Skin epidermis (tissue), 12 donors: ENCODE measurements at regions not wholly inside any gene's neighbourhood (a gene's known extent, or its start where the extent isn't known, plus 50 kb on each side); places are given as distances from the start of the nearest gene placed in this dataset.

Source experiments
- H3K27ac ChIP-seq, 21 experiments: fragments of 200-600 bp; sonication (generic) in 11 of 21; one replicate each; pipeline ENCODE4 v1.5.0; 2020; ENCODE audit warnings: mild to moderate bottlenecking in 3 of 21, inconsistent platforms in 2 of 21, moderate library complexity in 2 of 21
- H3K4me3 ChIP-seq, 7 experiments: fragments of 200-600 bp; sonication (generic) in 2 of 7; one replicate each; pipeline ENCODE4 v1.5.0; 2020; ENCODE audit warnings: inconsistent platforms in 2 of 7, mild to moderate bottlenecking in 2 of 7, moderate library complexity in 1 of 7

DNA sequence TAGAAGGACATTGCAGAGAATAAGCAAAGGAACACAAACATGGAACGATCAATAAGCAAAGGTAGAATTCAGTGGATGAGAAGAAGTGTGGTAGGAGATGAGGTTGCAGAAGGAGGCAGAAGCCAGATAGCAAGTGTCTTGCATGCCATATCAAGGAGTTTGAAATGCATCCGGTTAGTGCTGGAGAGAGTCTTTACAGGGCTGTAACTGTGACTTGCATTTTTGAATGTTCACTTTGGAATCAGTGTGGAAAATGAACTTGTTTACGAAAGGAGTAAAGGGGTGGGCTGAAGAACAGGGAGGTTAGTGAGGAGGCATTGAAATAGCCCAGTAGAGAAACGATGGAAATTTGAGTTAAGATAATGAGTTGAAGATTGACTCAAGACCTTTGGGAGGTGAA is 90.7 kb upstream of the MBNL2 start:
- no peak overlapping the region for H3K27ac ChIP-seq

DNA sequence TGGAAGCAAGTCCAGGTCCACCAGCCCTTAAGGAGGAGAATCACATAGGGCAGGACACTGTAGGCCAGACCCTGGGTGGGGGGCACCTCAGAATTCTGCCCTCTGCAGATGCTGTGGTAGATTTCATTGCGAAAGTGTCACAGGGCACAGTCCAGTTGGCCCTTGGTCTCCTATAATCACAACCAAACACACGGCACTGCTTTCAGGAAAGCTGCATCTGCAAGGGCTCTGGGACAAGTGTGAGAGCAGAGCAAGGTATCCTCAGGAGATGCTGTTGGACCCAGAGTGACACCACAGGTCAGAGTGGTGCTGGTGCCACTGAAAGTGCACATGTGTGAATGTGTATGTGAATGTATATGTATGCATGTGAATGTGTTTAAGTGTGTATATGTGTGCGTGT is 88.6 kb upstream of the MBNL2 start:
- Histone ChIP-seq H3K27ac (no peak overlapping the region), H3K4me3 (no peak overlapping the region)

More for the DNA sequence above, 90.7 kb upstream of the MBNL2 start:
- no peak overlapping the region for H3K4me3 ChIP-seq

DNA sequence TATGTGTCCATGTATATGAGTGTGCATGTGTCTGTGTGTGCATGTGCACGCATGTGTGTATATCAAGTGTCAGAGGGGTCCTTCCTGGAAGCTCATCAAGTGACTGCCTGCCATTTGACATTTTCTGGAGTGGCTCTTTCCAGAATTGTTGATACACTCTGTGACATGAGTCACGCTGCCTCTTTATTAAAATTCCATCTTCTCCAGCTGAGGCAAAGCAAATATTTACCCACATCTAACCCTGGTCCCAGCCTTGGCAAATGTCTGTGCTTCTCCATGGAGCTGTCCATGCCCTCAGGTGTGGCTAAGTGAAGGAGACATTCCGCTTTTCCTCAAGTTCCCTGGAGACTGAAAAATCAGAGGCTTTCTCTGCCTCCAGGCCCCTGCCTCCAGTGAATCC is 88.2 kb upstream of the MBNL2 start:
- H3K27ac ChIP-seq: no peak overlapping the region
- no peak overlapping the region for H3K4me3 ChIP-seq

DNA sequence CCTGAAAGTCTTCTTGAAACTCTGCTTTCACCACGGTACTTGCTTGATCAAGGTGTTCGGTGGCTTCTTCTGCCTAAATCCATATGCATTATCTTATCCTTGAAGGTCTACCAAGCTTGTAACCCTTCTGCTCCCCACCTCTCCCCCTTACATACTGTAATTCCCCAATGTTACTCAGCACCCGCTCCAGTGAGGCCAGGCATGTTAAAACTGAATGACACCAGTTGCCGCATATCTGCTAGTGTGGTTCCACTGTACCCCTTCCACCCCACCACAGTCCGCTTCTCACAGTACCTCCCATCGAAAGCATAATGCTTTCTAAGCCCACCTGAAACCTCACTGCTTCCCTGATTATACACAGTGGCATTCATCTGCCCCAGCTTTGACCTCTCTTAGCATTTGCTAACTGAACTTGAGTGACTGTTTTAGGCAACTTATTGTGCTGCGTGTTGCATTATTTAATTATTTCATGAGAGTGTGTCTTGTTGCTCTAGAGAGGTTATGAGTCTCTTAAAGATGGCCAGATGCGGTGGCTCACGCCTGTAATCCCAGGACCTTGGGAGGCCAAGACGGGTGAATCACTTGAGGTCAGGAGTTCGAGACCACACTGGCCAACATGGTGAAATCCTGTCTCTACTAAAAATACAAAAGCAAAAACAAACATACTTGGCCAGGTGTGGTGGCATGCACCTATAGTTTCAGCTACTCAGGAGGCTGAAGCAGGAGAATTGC is 87.6 kb upstream of the MBNL2 start:
- no peak overlapping the region for H3K4me3 ChIP-seq
- H3K27ac ChIP-seq: no peak overlapping the region

DNA sequence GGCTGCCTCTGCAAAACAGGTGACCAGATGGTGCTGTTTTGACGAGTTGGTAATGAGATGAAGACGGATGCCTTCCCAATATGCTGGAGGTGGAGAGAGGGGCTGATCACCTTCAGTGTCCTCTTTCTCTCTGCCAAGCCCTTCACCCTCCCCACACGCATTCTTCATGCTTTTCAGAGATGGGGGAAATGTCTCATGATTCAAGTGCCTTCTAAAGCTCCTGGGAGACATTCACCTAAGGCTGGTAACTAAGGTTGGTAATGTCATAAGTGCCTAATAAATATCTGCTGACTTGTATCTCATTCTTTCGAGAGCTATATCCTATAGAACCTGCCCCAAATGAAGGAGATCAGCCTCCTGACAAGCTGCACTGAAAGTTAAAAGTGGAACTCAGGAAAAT is 86.2 kb upstream of the MBNL2 start:
- Histone ChIP-seq H3K27ac (no peak overlapping the region), H3K4me3 (no peak overlapping the region)

DNA sequence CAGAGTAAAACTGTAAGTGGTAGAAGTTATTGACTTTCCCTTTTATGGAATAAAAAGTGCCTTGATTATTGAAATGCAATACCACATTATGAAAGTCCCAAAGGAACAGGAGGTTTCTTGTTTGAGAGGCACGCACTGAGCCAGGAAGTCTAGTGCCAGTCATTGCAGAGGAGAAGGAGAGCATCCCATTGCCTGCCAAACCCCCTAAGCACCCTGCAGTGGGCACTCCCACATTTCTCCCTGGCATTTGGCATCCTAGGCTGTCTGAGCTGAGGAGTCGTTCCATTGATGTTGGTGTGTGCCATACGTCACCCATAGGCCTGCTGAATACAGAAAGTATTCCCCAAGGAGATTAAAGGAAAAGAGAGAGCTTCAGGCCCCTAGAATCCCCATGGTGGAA is 85.7 kb upstream of the MBNL2 start:
- Histone ChIP-seq H3K27ac (no peak overlapping the region), H3K4me3 (no peak overlapping the region)

DNA sequence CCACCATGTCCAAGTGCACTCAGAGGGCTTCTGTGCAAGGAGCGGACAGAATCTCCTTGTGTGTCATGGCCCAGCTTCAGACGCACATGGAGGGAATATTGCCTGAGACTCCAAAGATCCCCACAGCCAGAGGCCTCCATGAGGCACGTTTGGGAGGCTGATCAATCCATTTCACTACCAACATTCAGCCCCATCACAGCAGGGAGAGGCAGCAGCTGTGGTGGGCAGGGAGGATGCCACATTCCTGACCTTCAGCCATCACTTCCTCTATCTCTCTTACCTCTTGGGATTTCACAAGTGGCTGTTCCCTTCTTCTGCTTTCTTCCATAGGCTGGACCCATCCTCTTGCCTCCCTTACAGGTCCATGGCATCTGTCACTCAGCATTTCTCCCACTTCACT is 82.4 kb upstream of the MBNL2 start:
- H3K27ac ChIP-seq: peak overlapping the region in 1 of 21 experiments; percentile 26
- H3K4me3 ChIP-seq: no peak overlapping the region

DNA sequence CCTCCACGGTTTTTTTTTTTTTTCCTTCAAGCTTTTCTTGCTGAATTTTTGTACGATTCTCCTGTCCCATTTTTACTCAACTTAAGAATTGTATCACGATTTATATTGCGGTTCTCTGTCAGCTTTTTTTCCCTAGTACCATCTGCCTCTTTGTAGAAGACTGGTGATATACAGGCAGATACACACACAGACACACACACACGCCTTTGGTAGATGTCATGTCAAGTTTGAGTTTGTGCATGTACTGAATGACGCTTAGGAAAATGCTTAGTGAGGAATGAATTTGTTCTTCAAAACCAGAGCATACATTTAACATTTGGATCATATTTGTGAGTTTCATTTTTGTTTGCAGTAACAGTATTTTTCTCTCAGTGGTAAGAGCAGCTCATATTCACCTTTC is 82.0 kb upstream of the MBNL2 start:
- Histone ChIP-seq H3K4me3 (no peak overlapping the region), H3K27ac (peak overlapping the region in 2 of 21 experiments; percentile 4 to 26)

DNA sequence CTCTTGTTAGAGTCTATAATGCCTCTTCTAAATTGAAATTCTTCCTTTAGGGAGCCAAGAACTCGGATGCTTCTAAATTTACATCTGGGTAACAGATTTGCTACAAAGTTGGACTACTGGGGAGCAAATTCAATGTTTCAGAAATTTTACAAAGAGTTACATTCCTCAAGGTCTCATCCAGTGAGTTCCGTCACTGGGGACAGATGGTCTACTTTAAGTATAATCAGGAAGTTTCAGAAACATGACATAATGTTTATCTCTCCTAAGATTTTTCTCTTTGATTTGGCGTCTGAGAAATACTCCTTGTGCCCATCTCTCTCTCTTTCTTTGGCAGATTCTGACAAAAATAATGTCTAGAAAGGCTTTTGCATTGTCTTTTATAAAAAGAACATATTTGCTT is 81.5 kb upstream of the MBNL2 start:
- no peak overlapping the region for H3K4me3 ChIP-seq
- H3K27ac ChIP-seq: peak overlapping the region in 5 of 21 experiments; percentile 1 to 63 (median 49)

DNA sequence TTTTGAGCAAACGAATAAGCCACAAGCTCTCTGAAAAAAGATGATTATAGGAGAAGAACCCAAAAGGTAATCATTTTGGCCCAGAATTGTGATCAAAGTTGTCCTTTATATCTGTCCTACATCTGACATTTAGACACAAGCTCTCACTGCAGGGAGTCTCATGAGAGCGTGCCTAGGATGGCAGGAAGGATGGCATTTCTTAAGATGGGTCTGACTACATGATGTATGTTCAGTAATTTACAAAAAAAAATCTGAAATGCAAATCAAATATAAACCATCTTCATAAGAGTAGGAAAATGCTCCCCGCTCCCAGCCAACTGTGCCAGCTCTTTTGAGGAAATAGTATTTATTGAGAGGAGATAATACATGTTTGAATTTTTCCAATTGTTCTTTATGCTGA is 81.0 kb upstream of the MBNL2 start:
- H3K27ac ChIP-seq: peak overlapping the region in 7 of 21 experiments; percentile 1 to 63 (median 42)

DNA sequence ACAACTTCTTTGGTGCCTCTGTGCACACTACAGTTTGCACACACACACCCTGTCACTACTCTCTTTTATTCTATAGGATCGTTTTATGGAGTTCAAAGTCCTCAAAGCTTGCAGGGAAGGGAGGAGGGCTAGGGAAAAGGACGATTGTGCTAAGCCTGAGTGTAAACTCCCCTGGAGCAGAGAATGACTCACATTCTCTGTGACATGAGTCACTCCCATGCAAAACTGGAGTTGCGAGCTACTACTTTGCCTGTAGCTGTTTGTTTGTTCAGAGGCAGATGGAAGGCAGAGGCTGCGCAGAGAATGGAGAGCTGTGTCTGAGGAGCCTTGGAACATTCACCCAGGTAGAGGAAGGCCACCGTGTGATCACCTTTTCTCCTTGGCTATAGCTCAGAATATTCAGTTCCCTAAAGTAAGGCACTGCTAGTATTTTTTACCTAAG is 80.5 kb upstream of the MBNL2 start:
- Histone ChIP-seq H3K4me3 (peak overlapping the region in 2 of 7 experiments; percentile 9 to 10), H3K27ac (peak overlapping the region in 10 of 21 experiments; percentile 2 to 63 (median 42))

More for the DNA sequence above, 81.0 kb upstream of the MBNL2 start:
- H3K4me3 ChIP-seq: no peak overlapping the region

DNA sequence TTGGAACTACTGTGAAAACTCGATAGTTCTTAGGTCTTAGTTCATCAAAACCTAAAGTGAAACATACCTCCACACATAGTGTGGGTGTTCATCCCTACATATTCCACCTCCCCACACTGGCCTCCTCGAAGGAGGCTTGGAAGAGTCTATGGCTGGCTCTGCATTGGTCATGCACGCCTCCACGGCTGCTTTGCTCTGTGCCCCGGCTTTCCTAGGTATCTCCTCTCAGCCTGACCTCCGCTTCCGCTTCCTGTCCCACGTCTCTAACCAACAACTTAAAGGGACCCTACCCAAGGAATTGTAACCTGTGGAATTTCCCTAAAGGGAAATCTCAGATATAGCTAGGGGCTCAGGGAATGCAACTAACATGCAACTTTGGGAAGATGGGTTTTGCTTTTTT is 79.7 kb upstream of the MBNL2 start:
- H3K4me3 ChIP-seq: peak overlapping the region in 3 of 7 experiments; percentile 9 to 13 (median 10)
- H3K27ac ChIP-seq: peak overlapping the region in 8 of 21 experiments; percentile 2 to 63 (median 46)

DNA sequence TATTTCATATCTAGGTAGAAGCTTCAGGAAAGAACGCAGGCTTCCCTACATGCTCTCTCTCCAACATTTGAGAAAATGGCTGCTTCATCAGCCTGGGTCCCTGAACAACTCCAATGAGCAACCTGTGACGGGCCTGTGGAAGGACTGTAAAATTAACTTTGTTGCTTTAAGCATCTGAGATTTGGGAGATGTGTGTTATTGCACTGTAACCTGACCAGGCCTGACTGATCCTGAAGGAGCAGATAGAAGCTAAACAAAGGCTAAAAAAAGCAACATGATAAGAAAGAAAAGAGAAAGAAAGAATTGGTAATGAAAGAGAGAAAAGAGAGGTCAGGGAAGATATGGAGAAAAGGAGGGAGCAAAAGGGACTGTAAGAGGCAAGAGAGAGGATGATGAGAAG is 77.1 kb upstream of the MBNL2 start:
- H3K27ac ChIP-seq: no peak overlapping the region
- H3K4me3 ChIP-seq: no peak overlapping the region

DNA sequence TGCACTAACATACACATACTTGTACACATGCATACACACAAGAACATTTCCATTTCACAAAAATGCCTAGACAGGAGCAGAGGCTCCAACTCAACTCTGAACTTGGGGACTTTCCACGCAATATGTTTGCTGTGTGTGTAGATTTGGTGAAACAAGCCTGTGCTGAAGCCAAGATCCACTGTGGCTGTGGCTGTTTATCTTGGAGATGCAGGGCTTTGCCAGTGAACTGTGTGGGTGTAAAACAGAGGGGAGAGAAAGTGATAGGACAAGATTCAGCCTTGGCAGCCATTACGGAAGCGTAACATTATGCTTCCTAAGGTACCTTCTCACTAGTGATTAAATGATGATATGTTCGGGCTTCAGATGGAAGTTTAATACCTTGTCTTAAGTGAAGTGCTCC is 73.2 kb upstream of the MBNL2 start:
- Histone ChIP-seq H3K27ac (no peak overlapping the region), H3K4me3 (no peak overlapping the region)

DNA sequence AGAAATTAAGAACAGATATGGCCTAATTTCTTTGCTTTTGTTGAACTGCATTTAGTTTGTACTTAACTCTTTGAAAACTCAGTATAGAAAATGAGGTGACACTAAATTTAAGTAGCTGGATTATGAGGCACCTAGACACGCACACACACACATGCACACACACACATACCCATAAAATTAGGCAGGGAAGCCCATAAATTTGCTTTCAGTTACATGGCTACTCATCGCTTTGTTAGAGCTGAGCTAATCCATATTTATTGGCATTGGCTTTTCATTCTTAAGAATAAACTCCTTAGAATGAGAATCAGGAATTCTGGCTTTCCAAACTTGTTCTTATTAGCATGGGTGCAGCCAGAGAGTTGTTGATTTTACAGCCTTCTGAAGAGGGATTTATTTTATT is 61.7 kb upstream of the MBNL2 start:
- Histone ChIP-seq H3K4me3 (no peak overlapping the region), H3K27ac (no peak overlapping the region)

DNA sequence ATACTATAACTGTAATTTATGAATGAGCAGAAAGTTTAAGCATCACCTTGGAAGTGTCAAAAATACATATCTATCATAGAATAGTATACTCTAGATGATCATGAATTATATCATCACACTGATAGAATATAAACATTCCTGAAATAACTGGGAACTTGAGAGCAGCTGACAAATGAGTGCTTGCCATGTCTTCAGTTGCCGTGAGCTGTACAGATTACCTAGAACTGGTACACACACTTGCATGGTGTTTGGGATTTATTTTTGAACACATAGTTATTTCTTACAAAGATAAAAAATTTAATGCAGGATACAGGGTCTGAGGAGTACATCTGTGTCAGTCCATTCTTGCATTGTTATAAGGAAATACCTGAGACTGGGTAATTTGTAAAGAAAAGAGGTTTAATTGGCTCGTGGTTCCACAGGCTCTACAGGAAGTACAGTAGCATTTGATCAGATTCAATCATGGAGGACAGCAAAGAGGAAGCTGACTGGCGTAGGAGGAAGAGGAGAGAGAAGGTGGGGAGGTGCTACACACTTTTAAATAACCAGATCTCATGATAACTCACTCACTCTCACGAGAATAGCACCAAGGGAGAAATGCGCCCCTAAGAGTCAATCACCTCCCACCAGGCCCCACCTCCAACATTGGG is 60.4 kb upstream of the MBNL2 start:
- Histone ChIP-seq H3K4me3 (no peak overlapping the region), H3K27ac (no peak overlapping the region)

DNA sequence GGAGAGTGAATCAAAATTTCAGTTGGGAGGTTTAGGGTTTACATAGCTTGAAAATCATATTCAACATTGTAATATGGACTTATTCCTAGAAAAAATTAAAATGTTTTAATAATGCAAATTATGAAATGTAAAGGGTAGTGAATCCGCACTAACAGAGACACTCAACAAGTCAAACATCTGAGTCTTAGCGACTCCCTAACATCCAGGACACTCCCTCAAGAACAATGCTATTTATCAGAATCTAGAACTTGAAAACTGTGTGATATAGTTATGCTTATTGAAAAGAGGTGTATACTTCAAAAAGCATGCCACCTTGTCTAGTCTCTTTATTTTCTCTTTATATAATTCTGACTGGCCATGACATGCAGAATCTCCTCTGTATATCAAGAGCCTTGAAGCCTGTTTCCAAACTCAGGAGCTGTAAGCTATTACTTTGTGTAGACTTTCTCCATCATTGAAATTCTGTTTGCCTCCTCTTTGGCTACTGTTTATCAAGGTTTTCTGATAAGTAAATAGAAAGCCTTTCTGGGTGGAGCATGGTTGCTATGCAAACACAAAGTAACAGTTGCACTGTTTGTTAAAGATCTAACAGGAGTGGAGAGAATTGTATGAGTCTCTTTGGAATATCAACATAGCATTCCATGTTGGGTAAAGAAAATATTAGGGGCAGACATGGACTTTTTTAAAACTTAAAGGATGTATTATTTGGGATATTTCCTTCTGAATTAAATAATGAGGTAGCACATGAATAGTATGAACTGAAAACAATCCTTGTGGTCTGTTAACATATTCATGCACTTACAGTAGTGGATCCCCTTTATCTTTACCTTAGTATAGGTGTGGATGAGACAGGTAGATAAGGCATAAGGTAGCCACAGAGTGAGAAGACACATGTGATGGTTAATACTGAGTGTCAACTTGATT is 56.4 kb upstream of the MBNL2 start:
- Histone ChIP-seq H3K4me3 (no peak overlapping the region), H3K27ac (no peak overlapping the region)

DNA sequence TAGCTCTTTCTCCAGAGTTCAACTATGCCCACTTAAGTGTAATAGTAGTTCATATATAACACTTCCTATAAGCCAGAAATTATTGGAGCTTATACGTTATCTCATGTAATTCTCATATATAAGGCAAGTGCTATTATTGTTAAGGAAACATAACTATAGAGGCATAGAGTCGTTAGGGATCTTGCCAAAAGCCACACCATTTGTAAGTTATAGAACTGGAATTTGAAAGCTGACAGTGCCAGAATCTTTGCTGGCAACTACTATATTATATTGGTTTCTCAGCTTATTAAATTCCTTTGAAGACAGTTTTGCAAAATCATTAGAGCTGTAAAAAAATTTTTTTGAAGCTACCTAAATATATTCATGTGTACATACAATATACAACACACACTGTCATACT is 51.0 kb upstream of the MBNL2 start:
- Histone ChIP-seq H3K4me3 (no peak overlapping the region), H3K27ac (no peak overlapping the region)
